ENCODE measurements at regions not wholly inside any gene's neighbourhood (a gene's known extent, or its start where the extent isn't known, plus 50 kb on each side); places are given as distances from the start of the nearest gene placed in this dataset.

DNA sequence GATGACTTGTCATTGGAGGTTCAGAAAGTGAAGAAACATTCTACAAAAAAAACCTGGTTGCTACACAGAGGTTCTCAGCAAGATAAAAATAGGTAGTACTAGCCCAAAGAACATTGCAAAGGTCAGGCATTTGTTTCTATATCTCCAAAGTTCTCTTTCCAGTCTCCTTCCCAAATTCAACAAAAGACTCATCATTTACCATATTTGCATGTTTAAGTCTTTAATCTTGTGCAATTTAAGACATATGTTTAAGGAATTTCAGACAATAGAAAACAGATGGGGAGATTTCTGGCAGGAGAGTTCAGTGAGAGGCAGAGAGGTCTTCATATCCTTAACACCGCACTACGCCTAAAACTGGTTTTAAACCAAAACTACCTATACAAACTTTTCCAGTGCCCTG lies 173.8 kb upstream of the THBS1 start:
- 89% methylated on average over 2 of the region's 2 CpGs for WGBS (ENCODE audit: low lambda C conversion rate)
- ChIA-PET CTCF (no interaction called here), POLR2A (no interaction called here)
- no peaks in the 10 kb centered on the region for H3K9me2 ChIP-seq
- H3K79me2 ChIP-seq (ENCODE audit: insufficient read depth) = no peaks in the 10 kb centered on the region
- DNase-seq = no peak
- H2AFZ ChIP-seq (ENCODE audit: low read depth) = no peak overlapping the region
- TF ChIP-seq GATA2 (CRISPR knock-in tag; IDR thresholded peaks at IDR 0.05) = no peak
- TF ChIP-seq SMC3 (IDR thresholded peaks at IDR 0.05; ENCODE audit: low read depth, low read length) = no peak
- TF ChIP-seq, protein P1, sequence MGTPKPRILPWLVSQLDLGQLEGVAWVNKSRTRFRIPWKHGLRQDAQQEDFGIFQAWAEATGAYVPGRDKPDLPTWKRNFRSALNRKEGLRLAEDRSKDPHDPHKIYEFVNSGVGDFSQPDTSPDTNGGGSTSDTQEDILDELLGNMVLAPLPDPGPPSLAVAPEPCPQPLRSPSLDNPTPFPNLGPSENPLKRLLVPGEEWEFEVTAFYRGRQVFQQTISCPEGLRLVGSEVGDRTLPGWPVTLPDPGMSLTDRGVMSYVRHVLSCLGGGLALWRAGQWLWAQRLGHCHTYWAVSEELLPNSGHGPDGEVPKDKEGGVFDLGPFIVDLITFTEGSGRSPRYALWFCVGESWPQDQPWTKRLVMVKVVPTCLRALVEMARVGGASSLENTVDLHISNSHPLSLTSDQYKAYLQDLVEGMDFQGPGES (IDR thresholded peaks at IDR 0.05; ENCODE audit: low read depth, low read length) = no peak
- TF ChIP-seq, protein P2, sequence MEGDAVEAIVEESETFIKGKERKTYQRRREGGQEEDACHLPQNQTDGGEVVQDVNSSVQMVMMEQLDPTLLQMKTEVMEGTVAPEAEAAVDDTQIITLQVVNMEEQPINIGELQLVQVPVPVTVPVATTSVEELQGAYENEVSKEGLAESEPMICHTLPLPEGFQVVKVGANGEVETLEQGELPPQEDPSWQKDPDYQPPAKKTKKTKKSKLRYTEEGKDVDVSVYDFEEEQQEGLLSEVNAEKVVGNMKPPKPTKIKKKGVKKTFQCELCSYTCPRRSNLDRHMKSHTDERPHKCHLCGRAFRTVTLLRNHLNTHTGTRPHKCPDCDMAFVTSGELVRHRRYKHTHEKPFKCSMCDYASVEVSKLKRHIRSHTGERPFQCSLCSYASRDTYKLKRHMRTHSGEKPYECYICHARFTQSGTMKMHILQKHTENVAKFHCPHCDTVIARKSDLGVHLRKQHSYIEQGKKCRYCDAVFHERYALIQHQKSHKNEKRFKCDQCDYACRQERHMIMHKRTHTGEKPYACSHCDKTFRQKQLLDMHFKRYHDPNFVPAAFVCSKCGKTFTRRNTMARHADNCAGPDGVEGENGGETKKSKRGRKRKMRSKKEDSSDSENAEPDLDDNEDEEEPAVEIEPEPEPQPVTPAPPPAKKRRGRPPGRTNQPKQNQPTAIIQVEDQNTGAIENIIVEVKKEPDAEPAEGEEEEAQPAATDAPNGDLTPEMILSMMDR (IDR thresholded peaks at IDR 0.05) = no peak
- TF ChIP-seq TCF12 (IDR thresholded peaks at IDR 0.05) = peak; percentile 85
- no peak for TF ChIP-seq NFIC (IDR thresholded peaks at IDR 0.05; ENCODE audit: borderline replicate concordance)
- TF ChIP-seq, protein P3, sequence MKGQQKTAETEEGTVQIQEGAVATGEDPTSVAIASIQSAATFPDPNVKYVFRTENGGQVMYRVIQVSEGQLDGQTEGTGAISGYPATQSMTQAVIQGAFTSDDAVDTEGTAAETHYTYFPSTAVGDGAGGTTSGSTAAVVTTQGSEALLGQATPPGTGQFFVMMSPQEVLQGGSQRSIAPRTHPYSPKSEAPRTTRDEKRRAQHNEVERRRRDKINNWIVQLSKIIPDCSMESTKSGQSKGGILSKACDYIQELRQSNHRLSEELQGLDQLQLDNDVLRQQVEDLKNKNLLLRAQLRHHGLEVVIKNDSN (IDR thresholded peaks at IDR 0.05; ENCODE audit: borderline replicate concordance, low read depth) = no peak
- H3K9ac ChIP-seq = no peak overlapping the region
- no peaks in the 10 kb centered on the region for H3K36me3 ChIP-seq (replicated peaks in 1 of 2; ENCODE audit: control insufficient read depth in 1 of 2, insufficient read depth in 2 of 2, low read length in 1 of 2)
- H3F3A ChIP-seq (replicated peaks; ENCODE audit: insufficient read depth) = peaks cover 12% of the 10 kb centered on the region
- no peaks in the 10 kb centered on the region for H4K20me1 ChIP-seq (ENCODE audit: insufficient read depth)
- no peak overlapping the region for H3K4me3 ChIP-seq (ENCODE audit: low read depth in 2 of 2, low read length in 1 of 2)
- no peaks in the 10 kb centered on the region for H3K9me3 ChIP-seq
- H3K4me2 ChIP-seq = no peak overlapping the region; the same call in 1 of the 2 replicates
- no peaks in the 10 kb centered on the region for H3K27me3 ChIP-seq (ENCODE audit: insufficient read depth)
- peaks cover 8 to 9% of the 10 kb centered on the region in 2 experiments; a peak in 2 of 4 replicates for H3K4me1 ChIP-seq (ENCODE audit: control insufficient read depth in 1 of 2, insufficient read depth in 2 of 2, low read depth in 1 of 2, low read length in 1 of 2)
- peak overlapping the region; percentile 20 to 28; a peak in 2 of 4 replicates for H3K27ac ChIP-seq (ENCODE audit: low read depth in 2 of 2, low read length in 1 of 2)

DNA sequence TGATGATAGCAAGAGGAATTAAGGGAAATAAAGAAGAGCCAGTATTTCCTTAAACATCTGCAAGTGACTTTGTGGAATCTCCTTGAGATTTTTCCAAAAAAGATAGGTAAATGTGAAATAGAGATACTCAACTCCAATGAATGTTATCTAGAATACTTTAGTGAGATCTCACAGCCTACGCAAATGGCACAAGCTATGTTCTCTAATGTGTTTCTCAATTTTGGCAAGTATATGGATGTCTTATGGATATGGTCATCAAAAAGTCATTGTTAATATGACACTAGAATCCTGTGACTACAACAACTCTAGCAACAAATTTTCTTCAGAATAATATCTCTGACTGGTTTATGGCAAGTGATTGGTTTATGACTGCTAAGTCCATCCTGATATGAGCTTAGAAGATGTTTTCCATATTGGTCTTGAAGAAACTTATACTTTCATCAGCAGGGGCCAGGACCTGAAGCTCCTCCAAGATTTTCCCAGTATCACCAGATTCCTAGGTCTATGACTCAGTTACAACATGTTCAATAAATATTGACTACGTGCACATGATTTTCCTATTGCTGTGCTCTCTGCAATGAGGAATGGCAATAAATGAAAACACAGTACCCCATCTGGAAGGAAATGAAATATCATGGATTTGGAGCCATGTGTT lies 170.9 kb upstream of the THBS1 start:
- Histone ChIP-seq H3K79me2 (ENCODE audit: insufficient read depth) (no peaks in the 10 kb centered on the region), H3K9me3 (no peaks in the 10 kb centered on the region), H3K9ac (no peak overlapping the region), H2AFZ (ENCODE audit: low read depth) (no peak overlapping the region), H3K4me3 (ENCODE audit: low read depth in 2 of 2, low read length in 1 of 2) (no peak overlapping the region), H3K27me3 (ENCODE audit: insufficient read depth) (no peaks in the 10 kb centered on the region), H3K4me2 (no peak overlapping the region), H3F3A (replicated peaks; ENCODE audit: insufficient read depth) (peaks cover 6% of the 10 kb centered on the region), H3K4me1 (ENCODE audit: control insufficient read depth in 1 of 2, insufficient read depth in 2 of 2, low read depth in 1 of 2, low read length in 1 of 2) (0 out of 4 replicates have a peak, but pooled peaks cover 0 to 6% of the 10 kb centered on the region in 2 experiments), H3K27ac (ENCODE audit: low read depth in 2 of 2, low read length in 1 of 2) (no peak overlapping the region), H3K9me2 (no peaks in the 10 kb centered on the region), H3K36me3 (replicated peaks in 1 of 2; ENCODE audit: control insufficient read depth in 1 of 2, insufficient read depth in 2 of 2, low read length in 1 of 2) (no peaks in the 10 kb centered on the region), H4K20me1 (ENCODE audit: insufficient read depth) (no peaks in the 10 kb centered on the region)
- POLR2A ChIA-PET = no interaction called here
- WGBS (ENCODE audit: low lambda C conversion rate) = 86% methylated on average over 2 of the region's 2 CpGs
- CTCF ChIA-PET = interaction anchor here (0.5 to 0.7 kb wide), 2 partner anchors 9 to 170 kb away, joined by 3 to 4 read pairs; no protein-coding TSS in a partner anchor
- no peak for TF ChIP-seq SIN3A (IDR thresholded peaks at IDR 0.05; ENCODE audit: borderline replicate concordance, low read depth, low read length)
- TF ChIP-seq, protein P4, sequence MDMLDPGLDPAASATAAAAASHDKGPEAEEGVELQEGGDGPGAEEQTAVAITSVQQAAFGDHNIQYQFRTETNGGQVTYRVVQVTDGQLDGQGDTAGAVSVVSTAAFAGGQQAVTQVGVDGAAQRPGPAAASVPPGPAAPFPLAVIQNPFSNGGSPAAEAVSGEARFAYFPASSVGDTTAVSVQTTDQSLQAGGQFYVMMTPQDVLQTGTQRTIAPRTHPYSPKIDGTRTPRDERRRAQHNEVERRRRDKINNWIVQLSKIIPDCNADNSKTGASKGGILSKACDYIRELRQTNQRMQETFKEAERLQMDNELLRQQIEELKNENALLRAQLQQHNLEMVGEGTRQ (IDR thresholded peaks at IDR 0.05; ENCODE audit: borderline replicate concordance, low read depth, low read length) = no peak
- DNase-seq = no peak

Measured in SK-N-SH (cell line).